IMR-90 (cell line): ENCODE measurements at regions not wholly inside any gene's neighbourhood (a gene's known extent, or its start where the extent isn't known, plus 50 kb on each side); places are given as distances from the start of the nearest gene placed in this dataset.

Experiments
- ATAC-seq: fragments of 200-7000 bp; cut with Tn5 transposase; 2 replicates; pipeline ENCODE4 v1.9.1; 2020; ENCODE audit warnings: low read depth, mild to moderate bottlenecking, moderate library complexity
- BruUV-seq: library from RNA; stranded (reverse); fragments of 400-500 nt; replicated peaks from 2 replicates; lab custom pipeline; 2021; lab: Mats Ljungman, UMichigan
- CTCF ChIA-PET: fragments of 300-600 bp; formaldehyde crosslinking; extraction: SDS; loops from one replicate; lab custom pipeline; 2021; ENCODE audit warnings: antibody characterized with exemption; lab: Yijun Ruan, JAX
- POLR2A ChIA-PET: fragments of 300-600 bp; sonication (Branson Sonifier 250); formaldehyde crosslinking; loops from one replicate; lab custom pipeline; 2022; ENCODE audit warnings: antibody characterized with exemption; ENCODE audit not compliant: unreplicated experiment; lab: Charles Lee
- DNase-seq: peaks from one replicate; pipeline ENCODE4 v3.0.0; 2013
- H2AFZ ChIP-seq: replicated peaks from 2 replicates; pipeline ENCODE3; 2013; ENCODE audit warnings: low read length, mild to moderate bottlenecking; ENCODE audit not compliant: poor library complexity
- H2AK5ac ChIP-seq: 2 replicates; pipeline ENCODE4 v1.6.1; 2013; ENCODE audit warnings: low read depth, low read length, inconsistent platforms
- H2AK9ac ChIP-seq: replicated peaks from 2 replicates; pipeline ENCODE3; 2013; ENCODE audit warnings: mild to moderate bottlenecking, low read depth, low read length, moderate library complexity; ENCODE audit not compliant: poor library complexity
- H2BK120ac ChIP-seq: 2 replicates; pipeline ENCODE4 v1.6.1; 2013; ENCODE audit warnings: low read depth, low read length, inconsistent platforms
- H2BK15ac ChIP-seq: 3 replicates; pipeline ENCODE4 v1.6.1; 2013; ENCODE audit warnings: low read depth, low read length, inconsistent platforms
- H2BK20ac ChIP-seq: 2 replicates; pipeline ENCODE4 v1.6.1; 2013; ENCODE audit warnings: low read depth, mild to moderate bottlenecking, inconsistent platforms, low read length, moderate library complexity
- H2BK5ac ChIP-seq: 2 replicates; pipeline ENCODE4 v1.6.1; 2013; ENCODE audit warnings: mild to moderate bottlenecking, low read depth, low read length, inconsistent platforms; ENCODE audit not compliant: poor library complexity, severe bottlenecking
- H3K14ac ChIP-seq: replicated peaks from 2 replicates; pipeline ENCODE4 v1.6.1; 2013; ENCODE audit warnings: low read depth, low read length, inconsistent platforms
- H3K18ac ChIP-seq: 2 replicates; pipeline ENCODE4 v1.6.1; 2013; ENCODE audit warnings: low read depth, low read length, control low read depth
- H3K23ac ChIP-seq: 2 replicates; pipeline ENCODE4 v1.6.1; 2013; ENCODE audit warnings: low read depth, low read length, inconsistent platforms
- H3K27ac ChIP-seq: 2 replicates; pipeline ENCODE4 v1.5.1; 2013; ENCODE audit warnings: mild to moderate bottlenecking, control low read depth, low read length; ENCODE audit not compliant: insufficient read depth
- H3K27me3 ChIP-seq: 2 replicates; pipeline ENCODE4 v1.6.1; 2013; ENCODE audit warnings: low read length; ENCODE audit not compliant: control insufficient read depth, insufficient read depth
- H3K36me3 ChIP-seq: 2 replicates; pipeline ENCODE4 v1.6.1; 2013; ENCODE audit warnings: low read length, mixed read lengths; ENCODE audit not compliant: control insufficient read depth, insufficient read depth
- H3K4ac ChIP-seq: 2 replicates; pipeline ENCODE4 v1.6.1; 2013; ENCODE audit warnings: low read depth, low read length, inconsistent platforms
- H3K4me1 ChIP-seq: 2 replicates; pipeline ENCODE4 v1.6.1; 2013; ENCODE audit warnings: low read length, mixed read lengths; ENCODE audit not compliant: control insufficient read depth, insufficient read depth
- H3K4me2 ChIP-seq: 2 replicates; pipeline ENCODE4 v1.6.1; 2013; ENCODE audit warnings: low read depth, mild to moderate bottlenecking, control low read depth, low read length, moderate library complexity
- H3K4me3 ChIP-seq: 2 replicates; pipeline ENCODE4 v1.5.1; 2013; ENCODE audit warnings: low read depth, mild to moderate bottlenecking, control low read depth, low read length, moderate library complexity; ENCODE audit not compliant: insufficient read depth
- H3K56ac ChIP-seq: 2 replicates; pipeline ENCODE4 v1.6.1; 2013; ENCODE audit warnings: low read length, inconsistent platforms; ENCODE audit not compliant: insufficient read depth; ENCODE audit errors: extremely low read depth
- H3K79me1 ChIP-seq, 2 experiments: 2 replicates each; pipeline ENCODE4 v1.6.1; 2013; ENCODE audit warnings: low read length in 2 of 2, inconsistent platforms in 1 of 2, low read depth in 1 of 2
- H3K9ac ChIP-seq: 2 replicates; pipeline ENCODE4 v1.6.1; 2013; ENCODE audit warnings: low read depth, low read length, control low read depth
- H3K9me1 ChIP-seq: 2 replicates; pipeline ENCODE4 v1.6.1; 2013; ENCODE audit warnings: low read length, inconsistent platforms; ENCODE audit not compliant: insufficient read depth
- H3K9me3 ChIP-seq: 2 replicates; pipeline ENCODE4 v1.6.1; 2013; ENCODE audit warnings: low read length; ENCODE audit not compliant: control insufficient read depth, insufficient read depth
- H4K20me1 ChIP-seq: 2 replicates; pipeline ENCODE4 v1.6.1; 2013; ENCODE audit warnings: low read length, inconsistent platforms; ENCODE audit not compliant: insufficient read depth
- H4K5ac ChIP-seq: 2 replicates; pipeline ENCODE4 v1.6.1; 2013; ENCODE audit warnings: mild to moderate bottlenecking, low read depth, low read length, control low read depth
- H4K8ac ChIP-seq, 2 experiments: 2 replicates each; pipeline ENCODE4 v1.6.1; 2013; ENCODE audit warnings: low read depth in 2 of 2, low read length in 2 of 2, control low read depth in 1 of 2, inconsistent platforms in 1 of 2
- H4K91ac ChIP-seq: 2 replicates; pipeline ENCODE4 v1.6.1; 2013; ENCODE audit warnings: low read depth, low read length, inconsistent platforms; ENCODE audit not compliant: insufficient read depth
- CEBPB ChIP-seq: IDR thresholded peaks from 2 replicates; pipeline ENCODE4 v1.6.1; 2012; ENCODE audit warnings: low read depth, low read length, improper control_type of control experiment
- CTCF ChIP-seq: conservative IDR thresholded peaks from 2 replicates; pipeline ENCODE4 v1.5.1; 2012; ENCODE audit warnings: mild to moderate bottlenecking, low read depth, low read length, improper control_type of control experiment
- WGBS, 2 experiments: methylation state at CpG; one replicate each; pipeline versions ENCODE4 v1.1.5 to v1.1.7; 2013; ENCODE audit warnings: missing lambda C conversion rate in 2 of 2; ENCODE audit not compliant: insufficient read length in 1 of 2; ENCODE audit errors: extremely low coverage in 2 of 2; 5-methylcytosine and 5-hydroxymethylcytosine counted together
- dilution Hi-C: fragments of 300-500 bp; cut with HindIII; formaldehyde crosslinking; loops from one replicate; pipeline ENCODE4 v1.14.3; 2018; ENCODE audit warnings: low sequenced_read_pairs; ENCODE audit not compliant: unreplicated experiment
- in situ Hi-C: fragments of 300-500 bp; cut with MboI; formaldehyde crosslinking; loops from 3 replicates; pipeline ENCODE4 v1.14.3; 2019; ENCODE audit warnings: low sequenced_read_pairs, inconsistent platforms, mixed read lengths
- intact Hi-C: fragments of 100-400 bp; cut with micrococcal nuclease; formaldehyde crosslinking; loops from 2 replicates; pipeline ENCODE4 v1.10.0; 2022

- Histone ChIP-seq H3K27me3 (no peaks in the 10 kb centered on the region), H2AFZ (no peak overlapping the region), H2BK15ac (no peak overlapping the region), H3K4me1 (no peaks in the 10 kb centered on the region), H2AK5ac (no peak overlapping the region), H2BK20ac (no peak overlapping the region), H4K5ac (no peak overlapping the region), H3K9me3 (no peaks in the 10 kb centered on the region), H4K91ac (no peak overlapping the region), H3K27ac (no peak overlapping the region), H3K36me3 (no peaks in the 10 kb centered on the region), H3K18ac (no peak overlapping the region), H3K4me2 (no peak overlapping the region), H3K14ac (no peak overlapping the region), H3K23ac (no peak overlapping the region), H2BK120ac (no peak overlapping the region), H3K9ac (no peak overlapping the region), H3K4ac (no peak overlapping the region), H4K8ac (no peak overlapping the region), H2AK9ac (no peak overlapping the region), H2BK5ac (no peak overlapping the region), H3K9me1 (no peaks in the 10 kb centered on the region), H3K56ac (no peak overlapping the region), H4K20me1 (no peaks in the 10 kb centered on the region), H3K4me3 (no peak overlapping the region), H3K79me1 (no peaks in the 10 kb centered on the region)
- DNase-seq: no peak
- no peak for TF ChIP-seq CEBPB
- TF ChIP-seq CTCF: no peak
- ChIA-PET POLR2A (no interaction called here), CTCF (no interaction called here)
- ATAC-seq: no peak
- intact Hi-C loops: no loop called here
- WGBS, 2 experiments: no CpG with 5 or more reads among the region's 1 CpG
- BruUV-seq: no TSS peak
- dilution Hi-C loops: no loop called here
- in situ Hi-C loops: no loop called here
Observed at GRCh38 chr1:60876952-60877351, 205.4 kb upstream of the NFIA start.
